Ovary (tissue), 7 donors: ENCODE measurements at regions not wholly inside any gene's neighbourhood (a gene's known extent, or its start where the extent isn't known, plus 50 kb on each side); places are given as distances from the start of the nearest gene placed in this dataset.

Experiments
- DNase-seq, 5 donors: peaks; one replicate each; pipeline ENCODE4 v3.0.0-alpha.2; 2019 to 2020
- H3K27ac ChIP-seq, 2 donors: fragments of 200-600 bp; one replicate each; pipeline versions ENCODE4 v1.5.1 to v1.8.0; 2019 to 2022
- H3K27me3 ChIP-seq: fragments of 200-600 bp; one replicate; pipeline ENCODE4 v1.8.0; 2022
- H3K36me3 ChIP-seq: fragments of 200-600 bp; sonication (generic); one replicate; pipeline ENCODE4 v1.5.1; 2019
- H3K4me1 ChIP-seq: one replicate; pipeline ENCODE4 v1.8.1; 2013; ENCODE audit warnings: mild to moderate bottlenecking, moderate library complexity; ENCODE audit not compliant: insufficient read depth
- H3K4me3 ChIP-seq: fragments of 200-600 bp; sonication (generic); one replicate; pipeline ENCODE4 v1.5.1; 2017
- H3K9me3 ChIP-seq, 2 donors: fragments of 200-600 bp in 1 of 2; sonication (generic) in 1 of 2; one replicate each; pipeline versions ENCODE4 v1.5.1 to v1.8.1; 2013 to 2019; ENCODE audit warnings: mild to moderate bottlenecking in 1 of 2, moderate library complexity in 1 of 2
- EP300 ChIP-seq: sonication (generic); formaldehyde crosslinking; IDR thresholded peaks from one replicate; pipeline ENCODE4 v1.6.1; 2017; ENCODE audit warnings: antibody characterized with exemption
- POLR2A ChIP-seq: fragments of 450-650 bp; IDR thresholded peaks from one replicate; pipeline ENCODE4 v1.6.1; 2017; ENCODE audit warnings: antibody characterized with exemption, mild to moderate bottlenecking, moderate library complexity
- WGBS, 3 donors: extraction: QIAGEN DNeasy Blood & Tissue Kit in 1 of 3; methylation state at CpG; one replicate each; pipeline versions ENCODE4 v1.1.5 to v1.1.7; 2013 to 2017; 5-methylcytosine and 5-hydroxymethylcytosine counted together
- intact Hi-C, 4 donors: fragments of 100-400 bp; cut with DNase I; formaldehyde crosslinking; loops; one replicate each; pipeline versions ENCODE4 v1.11.0 to v1.15.1; 2022 to 2023
- TF ChIP-seq, protein P1 (sequence below), 3 donors: fragments of 450-650 bp in 2 of 3; fragments of 200-600 bp in 1 of 3; IDR thresholded peaks; one replicate each; pipeline versions ENCODE4 v1.5.1 to v1.8.0; 2016 to 2022; ENCODE audit warnings: antibody characterized with exemption in 3 of 3, mild to moderate bottlenecking in 1 of 3
- donor health status: DM: no; HTN: no; CAD: no; lungs with moderate emphysema.
- donor health status: DM: no; HTN: no; CAD: no.
- donor health status: Bipolar disorder and iron deficiency.
- donor health status: DM: no; HTN: no; CAD: no.
- donor health status: DM: yes; HTN: yes; CAD: no.

DNA sequence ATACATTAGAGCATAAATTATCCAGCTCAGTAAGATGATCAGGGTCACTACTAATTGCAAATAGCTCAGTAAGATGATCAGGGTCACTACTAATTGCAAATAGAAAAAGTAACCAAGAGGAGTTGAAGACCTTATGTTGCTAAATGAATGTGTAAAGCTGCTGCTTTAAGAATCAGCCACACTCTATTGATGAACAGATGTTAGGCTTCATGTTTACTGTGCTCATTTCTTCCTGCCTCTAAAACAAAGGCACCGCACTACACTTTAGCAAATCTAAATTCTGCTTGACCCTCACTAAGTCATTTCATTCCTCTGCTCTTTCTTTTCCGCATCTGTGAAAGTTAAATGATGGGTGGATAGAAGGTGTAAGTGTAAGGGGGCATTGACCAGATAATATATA, 92.6 kb upstream of the PLSCR4 start:
- H3K27ac ChIP-seq: no peak overlapping the region
- H3K4me3 ChIP-seq: no peak overlapping the region
- 11 to 46% (median 15%) methylated on average over 2 of the region's 2 CpGs for WGBS, 3 donors
- no peaks in the 10 kb centered on the region for H3K27me3 ChIP-seq
- no peak for DNase-seq
- intact Hi-C loops: no loop called here
- TF ChIP-seq POLR2A: no peak
- no peak for TF ChIP-seq EP300
- TF ChIP-seq, protein P1, sequence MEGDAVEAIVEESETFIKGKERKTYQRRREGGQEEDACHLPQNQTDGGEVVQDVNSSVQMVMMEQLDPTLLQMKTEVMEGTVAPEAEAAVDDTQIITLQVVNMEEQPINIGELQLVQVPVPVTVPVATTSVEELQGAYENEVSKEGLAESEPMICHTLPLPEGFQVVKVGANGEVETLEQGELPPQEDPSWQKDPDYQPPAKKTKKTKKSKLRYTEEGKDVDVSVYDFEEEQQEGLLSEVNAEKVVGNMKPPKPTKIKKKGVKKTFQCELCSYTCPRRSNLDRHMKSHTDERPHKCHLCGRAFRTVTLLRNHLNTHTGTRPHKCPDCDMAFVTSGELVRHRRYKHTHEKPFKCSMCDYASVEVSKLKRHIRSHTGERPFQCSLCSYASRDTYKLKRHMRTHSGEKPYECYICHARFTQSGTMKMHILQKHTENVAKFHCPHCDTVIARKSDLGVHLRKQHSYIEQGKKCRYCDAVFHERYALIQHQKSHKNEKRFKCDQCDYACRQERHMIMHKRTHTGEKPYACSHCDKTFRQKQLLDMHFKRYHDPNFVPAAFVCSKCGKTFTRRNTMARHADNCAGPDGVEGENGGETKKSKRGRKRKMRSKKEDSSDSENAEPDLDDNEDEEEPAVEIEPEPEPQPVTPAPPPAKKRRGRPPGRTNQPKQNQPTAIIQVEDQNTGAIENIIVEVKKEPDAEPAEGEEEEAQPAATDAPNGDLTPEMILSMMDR (IDR thresholded peaks at IDR 0.05): no peak
- no peaks in the 10 kb centered on the region for H3K36me3 ChIP-seq
- H3K4me1 ChIP-seq: peaks cover 3% of the 10 kb centered on the region
- no peaks in the 10 kb centered on the region for H3K9me3 ChIP-seq

DNA sequence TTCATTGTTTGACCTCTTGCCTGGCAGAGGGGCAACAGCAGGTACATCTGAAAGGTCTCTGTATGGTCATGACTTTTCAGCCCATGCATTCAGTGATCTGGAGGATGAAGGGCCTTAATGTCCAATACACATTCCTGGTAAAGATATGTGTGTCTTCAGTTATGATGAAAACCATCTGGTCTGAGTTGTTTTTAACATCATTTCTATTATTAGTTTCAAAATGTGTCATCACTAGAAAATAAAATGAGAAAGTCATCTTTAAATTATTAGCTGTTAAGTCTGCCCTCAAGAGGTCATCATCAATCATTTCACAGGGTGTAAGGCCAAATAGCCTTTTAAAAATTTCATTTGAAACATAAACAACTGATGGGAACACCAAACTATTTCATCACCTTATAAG, 92.1 kb upstream of the PLSCR4 start:
- Histone ChIP-seq H3K36me3 (no peaks in the 10 kb centered on the region), H3K27ac (no peak overlapping the region), H3K4me1 (peaks cover 3% of the 10 kb centered on the region), H3K27me3 (no peaks in the 10 kb centered on the region), H3K9me3 (no peaks in the 10 kb centered on the region), H3K4me3 (no peak overlapping the region)
- intact Hi-C loops: no loop called here
- TF ChIP-seq POLR2A (no peak), EP300 (no peak)
- TF ChIP-seq, protein P1 (IDR thresholded peaks at IDR 0.05): no peak
- no peak for DNase-seq

DNA sequence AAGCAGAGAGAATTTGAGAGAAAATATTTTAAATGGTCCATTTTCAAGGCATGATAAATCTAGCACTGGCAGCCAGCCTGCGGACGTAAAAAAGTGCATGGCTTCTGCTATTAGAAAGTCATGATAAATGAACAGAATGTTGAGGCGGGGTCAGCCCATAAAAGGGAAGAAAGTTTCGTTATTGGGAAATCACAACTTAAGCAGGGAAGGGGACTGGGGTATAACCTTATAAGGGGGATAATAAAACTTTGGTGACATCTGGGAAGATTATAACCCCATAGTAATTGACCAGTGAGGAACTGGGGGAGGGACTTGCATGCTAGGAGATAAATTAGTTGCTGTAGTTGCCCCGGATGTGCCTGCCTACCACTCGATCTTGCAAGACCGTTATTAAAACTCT, 88.4 kb upstream of the PLSCR4 start:
- no peak for DNase-seq
- Histone ChIP-seq H3K27ac (no peak overlapping the region), H3K27me3 (no peaks in the 10 kb centered on the region), H3K4me3 (no peak overlapping the region), H3K36me3 (no peaks in the 10 kb centered on the region), H3K4me1 (peaks cover 3% of the 10 kb centered on the region), H3K9me3 (no peaks in the 10 kb centered on the region)
- no peak for TF ChIP-seq POLR2A
- no peak for TF ChIP-seq EP300
- TF ChIP-seq, protein P1 (IDR thresholded peaks at IDR 0.05): no peak
- WGBS, 3 donors: 74 to 84% (median 84%) methylated on average over 7 of the region's 7 CpGs
- intact Hi-C loops: loop anchor here in 3 of 4 donors (10.0 kb wide), 3 partner anchors 125 to 245 kb away; no protein-coding TSS in a partner anchor

DNA sequence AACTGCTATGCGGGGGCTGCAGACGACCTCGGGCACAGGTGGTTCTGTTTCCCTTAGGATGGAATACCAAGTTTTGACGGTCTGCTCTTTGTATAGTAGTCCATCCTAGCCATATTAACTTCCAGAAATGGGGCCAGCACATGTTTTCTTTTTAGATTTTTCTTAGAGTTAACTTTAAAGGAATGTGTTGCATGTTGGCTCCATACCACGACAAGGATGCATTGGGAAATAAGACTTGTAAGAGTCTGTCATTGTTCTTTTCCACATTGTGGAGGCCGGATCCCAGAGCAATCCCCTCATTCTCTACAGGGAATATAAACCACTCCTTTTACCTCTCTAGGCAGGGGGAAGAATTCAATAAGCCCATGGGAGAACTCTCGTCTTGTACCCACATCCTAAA, 87.1 kb upstream of the PLSCR4 start:
- DNase-seq: no peak
- TF ChIP-seq EP300: no peak
- TF ChIP-seq, protein P1 (IDR thresholded peaks at IDR 0.05): no peak
- TF ChIP-seq POLR2A: no peak
- no peak overlapping the region for H3K4me3 ChIP-seq
- H3K27me3 ChIP-seq: no peaks in the 10 kb centered on the region
- intact Hi-C loops: loop anchor here in 3 of 4 donors (10.0 kb wide), 3 partner anchors 123 to 247 kb away; no protein-coding TSS in a partner anchor
- no peaks in the 10 kb centered on the region for H3K9me3 ChIP-seq
- H3K36me3 ChIP-seq: no peaks in the 10 kb centered on the region
- H3K4me1 ChIP-seq: peaks cover 1% of the 10 kb centered on the region
- WGBS, 3 donors: 87 to 92% (median 87%) methylated on average over 7 of the region's 7 CpGs
- H3K27ac ChIP-seq: no peak overlapping the region
